Retinal pigment epithelial cell (primary cell): ENCODE measurements at regions not wholly inside any gene's neighbourhood (a gene's known extent, or its start where the extent isn't known, plus 50 kb on each side); places are given as distances from the start of the nearest gene placed in this dataset.

ENCODE experiments used
- DNase-seq: peaks from one replicate; pipeline ENCODE4 v3.0.0-alpha.2; 2010; ENCODE audit warnings: low read depth
- H3K4me3 ChIP-seq: 2 replicates; pipeline ENCODE4 v1.5.1; 2011; ENCODE audit warnings: mild to moderate bottlenecking, low read length, control low read depth, moderate library complexity
- TF ChIP-seq, protein P1 (sequence below): conservative IDR thresholded peaks from 2 replicates; pipeline ENCODE4 v1.5.1; 2011; ENCODE audit warnings: low read depth, low read length, control low read depth, inconsistent platforms

DNA sequence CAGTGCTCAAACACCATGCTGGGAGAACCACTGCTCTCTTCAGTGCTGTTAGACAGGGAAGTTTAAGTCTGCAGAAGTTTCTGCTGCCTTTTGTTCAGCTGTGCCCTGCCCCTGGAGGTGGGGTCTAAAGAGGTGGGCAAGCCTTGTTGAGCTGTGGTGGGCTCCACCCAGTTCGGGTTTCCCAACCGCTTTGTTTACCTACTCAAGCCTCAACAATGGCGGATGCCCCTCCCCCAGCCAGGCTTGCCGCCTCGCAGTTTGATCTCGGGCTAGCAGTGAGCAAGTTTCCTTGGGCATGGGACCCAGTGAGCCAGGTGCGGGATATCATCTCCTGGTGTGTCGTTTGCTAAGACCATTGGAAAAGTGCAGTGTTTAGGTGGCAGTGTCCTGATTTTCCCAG, 670.2 kb upstream of the ALCAM start:
- no peak overlapping the region for H3K4me3 ChIP-seq
- DNase-seq, result no peak
- TF ChIP-seq, protein P1, sequence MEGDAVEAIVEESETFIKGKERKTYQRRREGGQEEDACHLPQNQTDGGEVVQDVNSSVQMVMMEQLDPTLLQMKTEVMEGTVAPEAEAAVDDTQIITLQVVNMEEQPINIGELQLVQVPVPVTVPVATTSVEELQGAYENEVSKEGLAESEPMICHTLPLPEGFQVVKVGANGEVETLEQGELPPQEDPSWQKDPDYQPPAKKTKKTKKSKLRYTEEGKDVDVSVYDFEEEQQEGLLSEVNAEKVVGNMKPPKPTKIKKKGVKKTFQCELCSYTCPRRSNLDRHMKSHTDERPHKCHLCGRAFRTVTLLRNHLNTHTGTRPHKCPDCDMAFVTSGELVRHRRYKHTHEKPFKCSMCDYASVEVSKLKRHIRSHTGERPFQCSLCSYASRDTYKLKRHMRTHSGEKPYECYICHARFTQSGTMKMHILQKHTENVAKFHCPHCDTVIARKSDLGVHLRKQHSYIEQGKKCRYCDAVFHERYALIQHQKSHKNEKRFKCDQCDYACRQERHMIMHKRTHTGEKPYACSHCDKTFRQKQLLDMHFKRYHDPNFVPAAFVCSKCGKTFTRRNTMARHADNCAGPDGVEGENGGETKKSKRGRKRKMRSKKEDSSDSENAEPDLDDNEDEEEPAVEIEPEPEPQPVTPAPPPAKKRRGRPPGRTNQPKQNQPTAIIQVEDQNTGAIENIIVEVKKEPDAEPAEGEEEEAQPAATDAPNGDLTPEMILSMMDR, result no peak

DNA sequence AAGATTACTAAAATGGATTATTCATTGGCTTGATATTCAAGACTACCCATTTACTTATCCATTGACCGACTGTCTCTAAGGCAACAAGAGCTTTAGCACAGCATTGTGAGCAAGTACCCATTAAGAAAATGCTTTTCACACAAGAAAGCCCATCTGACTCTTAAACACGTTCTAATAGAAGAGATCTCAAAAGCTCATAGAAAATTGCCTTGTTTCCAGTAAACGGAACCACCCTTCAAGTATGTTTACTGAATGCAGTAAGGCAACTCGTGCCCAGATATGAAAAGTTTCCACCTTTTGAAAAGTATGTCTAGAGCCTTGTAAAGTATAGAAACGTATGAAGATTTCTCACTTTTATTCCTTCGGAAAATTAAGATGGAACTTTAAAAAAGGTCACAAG, 655.3 kb upstream of the ALCAM start:
- TF ChIP-seq, protein P1, result no peak
- no peak overlapping the region for H3K4me3 ChIP-seq
- DNase-seq, result no peak

DNA sequence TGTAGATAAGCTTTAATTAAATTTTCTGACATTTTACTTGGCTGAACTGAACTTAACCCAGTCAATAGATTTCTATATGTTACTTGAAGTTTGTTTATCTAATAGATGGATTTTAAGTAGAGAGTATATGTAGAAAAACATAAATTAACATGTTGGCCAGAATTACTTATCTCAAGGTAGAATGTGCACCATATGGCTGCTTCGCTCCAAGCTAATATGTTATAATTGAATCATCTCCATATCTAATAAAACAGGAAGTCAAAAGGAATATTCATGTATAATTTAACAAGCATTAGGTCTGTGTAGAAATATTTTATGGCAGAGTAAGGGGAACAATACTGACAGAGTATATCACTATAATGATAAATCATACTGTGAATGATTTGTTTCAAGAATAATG, 650.7 kb upstream of the ALCAM start:
- TF ChIP-seq, protein P1, result no peak
- no peak for DNase-seq
- H3K4me3 ChIP-seq, result no peak overlapping the region

DNA sequence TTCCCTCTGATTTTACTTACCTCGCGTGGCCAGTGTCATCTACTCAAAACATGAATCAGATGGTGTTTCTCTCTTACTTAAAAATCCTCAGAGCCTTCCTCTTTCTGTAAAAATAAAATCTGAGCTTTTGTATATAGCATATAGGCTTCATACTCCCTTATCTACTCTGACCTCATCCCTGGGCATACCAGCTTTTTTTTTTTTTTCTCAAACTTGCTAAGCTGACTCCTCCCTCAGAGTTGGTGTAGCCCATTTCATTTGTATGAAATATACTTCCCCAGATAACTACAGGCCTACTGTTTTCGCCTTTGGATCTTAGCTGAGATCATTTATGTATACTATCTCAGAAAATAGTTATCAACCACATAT, 648.9 kb upstream of the ALCAM start:
- DNase-seq, result no peak
- H3K4me3 ChIP-seq, result no peak overlapping the region
- TF ChIP-seq, protein P1, result no peak

DNA sequence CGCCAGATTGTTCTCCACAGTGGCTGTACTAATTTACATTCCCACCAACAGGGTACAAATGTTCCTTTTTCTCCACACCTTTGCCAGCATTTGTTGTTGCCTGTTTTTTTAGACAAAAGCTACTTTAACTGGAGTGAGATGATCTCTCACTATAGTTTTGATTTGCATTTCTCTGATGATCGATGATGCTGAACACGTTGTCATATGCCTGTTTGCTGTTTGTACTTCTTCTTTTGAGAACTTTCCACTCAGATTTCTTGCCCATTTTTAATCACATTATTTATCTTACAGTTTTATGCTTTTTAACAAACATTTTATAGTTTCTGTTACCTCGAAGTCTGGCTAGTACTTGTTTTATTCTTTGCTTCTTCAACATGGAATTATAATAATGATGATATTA, 643.7 kb upstream of the ALCAM start:
- DNase-seq, result no peak
- H3K4me3 ChIP-seq, result no peak overlapping the region
- TF ChIP-seq, protein P1, result no peak

DNA sequence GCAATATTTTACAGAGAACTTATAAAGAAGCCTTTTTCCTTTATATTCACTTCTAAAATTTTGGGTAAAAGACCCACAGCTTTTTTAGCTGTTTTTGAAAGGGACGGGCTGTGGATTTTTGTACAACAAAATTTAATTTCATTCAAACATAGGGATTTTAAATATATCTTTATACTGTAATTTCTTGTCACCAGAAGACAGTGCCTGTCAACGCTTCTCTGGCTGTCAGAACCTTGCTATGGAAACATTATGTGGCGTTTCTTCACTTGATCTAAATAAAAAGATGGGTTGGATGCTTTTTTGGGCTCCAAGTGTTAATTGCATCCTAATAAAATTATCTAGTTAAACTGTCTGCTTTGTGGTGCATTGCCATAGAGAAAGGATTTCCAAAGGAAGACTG, 635.6 kb upstream of the ALCAM start:
- TF ChIP-seq, protein P1, result no peak
- DNase-seq, result no peak
- H3K4me3 ChIP-seq, result no peak overlapping the region

DNA sequence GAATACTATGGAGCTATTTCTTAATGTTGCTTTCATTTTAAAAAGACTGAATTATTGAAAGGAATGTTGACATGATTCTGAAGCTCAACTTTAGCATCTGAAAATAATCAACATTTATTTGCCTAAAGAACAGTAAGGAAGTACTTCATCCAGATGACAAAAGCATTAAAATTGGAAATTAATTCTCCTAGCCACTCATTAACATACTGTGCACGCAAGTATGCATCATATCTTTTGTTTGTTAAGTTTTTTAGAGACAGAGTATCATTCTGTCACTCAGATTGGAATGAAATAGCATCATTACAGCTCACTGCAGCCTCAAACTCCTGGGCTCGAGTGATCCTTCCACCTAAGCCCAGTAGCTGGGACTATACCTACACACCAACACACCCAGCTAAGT, 632.1 kb upstream of the ALCAM start:
- no peak for DNase-seq
- TF ChIP-seq, protein P1, result no peak

More for the DNA sequence above, 632.1 kb upstream of the ALCAM start:
- no peak overlapping the region for H3K4me3 ChIP-seq
